ENCODE measurements at regions not wholly inside any gene's neighbourhood (a gene's known extent, or its start where the extent isn't known, plus 50 kb on each side); places are given as distances from the start of the nearest gene placed in this dataset.

DNA sequence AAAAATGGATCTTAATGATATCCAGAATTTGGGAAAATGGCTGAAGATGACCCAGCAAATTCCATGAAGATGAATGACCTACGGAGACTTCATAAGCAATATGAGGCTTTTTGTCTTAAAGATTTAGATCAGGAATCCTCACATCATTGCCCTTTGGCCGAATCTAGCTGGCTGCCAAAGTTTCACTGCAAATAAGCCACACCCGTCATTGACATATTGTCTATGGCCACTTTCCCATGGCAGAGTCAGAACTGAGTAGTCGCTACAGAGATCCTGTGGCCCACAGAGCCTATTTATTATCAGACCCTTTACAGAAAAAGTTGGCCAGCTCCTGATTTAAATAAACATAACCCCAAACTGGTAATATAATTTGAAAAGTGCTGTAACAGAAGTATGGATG, 307.4 kb upstream of the RARB start:
- intact Hi-C loops (cut with micrococcal nuclease; ENCODE audit: unreplicated experiment) (no loop called here), in situ Hi-C loops (cut with HindIII; ENCODE audit: low pct_unique_long_range_greater_than_20kb, low sequenced_read_pairs) (no loop called here)
- H3K9me3 ChIP-seq (ENCODE audit: control insufficient read depth, insufficient read depth, low read depth, low read length) = no peaks in the 10 kb centered on the region
- DNase-seq (ENCODE audit: low read depth, low spot score) (no peak), ATAC-seq (no peak)
- CTCF ChIA-PET = no interaction called here
- POLR2A ChIA-PET = no interaction called here
- no peak overlapping the region for H3K27ac ChIP-seq (ENCODE audit: low read length)
- no peaks in the 10 kb centered on the region for H3K36me3 ChIP-seq (ENCODE audit: control insufficient read depth, insufficient read depth, low read length)
- no peaks in the 10 kb centered on the region for H3K4me1 ChIP-seq (ENCODE audit: control insufficient read depth, insufficient read depth, low read length)
- no peaks in the 10 kb centered on the region for H3K27me3 ChIP-seq (ENCODE audit: control insufficient read depth, insufficient read depth, low read length)
- no peak overlapping the region for H3K4me3 ChIP-seq (ENCODE audit: low read depth in 2 of 2, low read length in 2 of 2)
- no TSS peak for BruUV-seq (replicated peaks)
- TF ChIP-seq, protein P1, sequence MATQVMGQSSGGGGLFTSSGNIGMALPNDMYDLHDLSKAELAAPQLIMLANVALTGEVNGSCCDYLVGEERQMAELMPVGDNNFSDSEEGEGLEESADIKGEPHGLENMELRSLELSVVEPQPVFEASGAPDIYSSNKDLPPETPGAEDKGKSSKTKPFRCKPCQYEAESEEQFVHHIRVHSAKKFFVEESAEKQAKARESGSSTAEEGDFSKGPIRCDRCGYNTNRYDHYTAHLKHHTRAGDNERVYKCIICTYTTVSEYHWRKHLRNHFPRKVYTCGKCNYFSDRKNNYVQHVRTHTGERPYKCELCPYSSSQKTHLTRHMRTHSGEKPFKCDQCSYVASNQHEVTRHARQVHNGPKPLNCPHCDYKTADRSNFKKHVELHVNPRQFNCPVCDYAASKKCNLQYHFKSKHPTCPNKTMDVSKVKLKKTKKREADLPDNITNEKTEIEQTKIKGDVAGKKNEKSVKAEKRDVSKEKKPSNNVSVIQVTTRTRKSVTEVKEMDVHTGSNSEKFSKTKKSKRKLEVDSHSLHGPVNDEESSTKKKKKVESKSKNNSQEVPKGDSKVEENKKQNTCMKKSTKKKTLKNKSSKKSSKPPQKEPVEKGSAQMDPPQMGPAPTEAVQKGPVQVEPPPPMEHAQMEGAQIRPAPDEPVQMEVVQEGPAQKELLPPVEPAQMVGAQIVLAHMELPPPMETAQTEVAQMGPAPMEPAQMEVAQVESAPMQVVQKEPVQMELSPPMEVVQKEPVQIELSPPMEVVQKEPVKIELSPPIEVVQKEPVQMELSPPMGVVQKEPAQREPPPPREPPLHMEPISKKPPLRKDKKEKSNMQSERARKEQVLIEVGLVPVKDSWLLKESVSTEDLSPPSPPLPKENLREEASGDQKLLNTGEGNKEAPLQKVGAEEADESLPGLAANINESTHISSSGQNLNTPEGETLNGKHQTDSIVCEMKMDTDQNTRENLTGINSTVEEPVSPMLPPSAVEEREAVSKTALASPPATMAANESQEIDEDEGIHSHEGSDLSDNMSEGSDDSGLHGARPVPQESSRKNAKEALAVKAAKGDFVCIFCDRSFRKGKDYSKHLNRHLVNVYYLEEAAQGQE (IDR thresholded peaks at IDR 0.05; ENCODE audit: insufficient read depth in 1 of 2, low read depth in 2 of 2, low read length in 1 of 2) = no peak
- no peak for TF ChIP-seq POLR2AphosphoS5 (IDR thresholded peaks at IDR 0.05; ENCODE audit: low read depth, low read length)
- TF ChIP-seq SIN3A (IDR thresholded peaks at IDR 0.05; ENCODE audit: borderline replicate concordance, insufficient read depth, low read depth, low read length) = no peak
- TF ChIP-seq, protein P2, sequence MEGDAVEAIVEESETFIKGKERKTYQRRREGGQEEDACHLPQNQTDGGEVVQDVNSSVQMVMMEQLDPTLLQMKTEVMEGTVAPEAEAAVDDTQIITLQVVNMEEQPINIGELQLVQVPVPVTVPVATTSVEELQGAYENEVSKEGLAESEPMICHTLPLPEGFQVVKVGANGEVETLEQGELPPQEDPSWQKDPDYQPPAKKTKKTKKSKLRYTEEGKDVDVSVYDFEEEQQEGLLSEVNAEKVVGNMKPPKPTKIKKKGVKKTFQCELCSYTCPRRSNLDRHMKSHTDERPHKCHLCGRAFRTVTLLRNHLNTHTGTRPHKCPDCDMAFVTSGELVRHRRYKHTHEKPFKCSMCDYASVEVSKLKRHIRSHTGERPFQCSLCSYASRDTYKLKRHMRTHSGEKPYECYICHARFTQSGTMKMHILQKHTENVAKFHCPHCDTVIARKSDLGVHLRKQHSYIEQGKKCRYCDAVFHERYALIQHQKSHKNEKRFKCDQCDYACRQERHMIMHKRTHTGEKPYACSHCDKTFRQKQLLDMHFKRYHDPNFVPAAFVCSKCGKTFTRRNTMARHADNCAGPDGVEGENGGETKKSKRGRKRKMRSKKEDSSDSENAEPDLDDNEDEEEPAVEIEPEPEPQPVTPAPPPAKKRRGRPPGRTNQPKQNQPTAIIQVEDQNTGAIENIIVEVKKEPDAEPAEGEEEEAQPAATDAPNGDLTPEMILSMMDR (IDR thresholded peaks at IDR 0.05) = no peak
- no peak for TF ChIP-seq TCF7L2 (IDR thresholded peaks at IDR 0.05; ENCODE audit: low read depth, low read length)

DNA sequence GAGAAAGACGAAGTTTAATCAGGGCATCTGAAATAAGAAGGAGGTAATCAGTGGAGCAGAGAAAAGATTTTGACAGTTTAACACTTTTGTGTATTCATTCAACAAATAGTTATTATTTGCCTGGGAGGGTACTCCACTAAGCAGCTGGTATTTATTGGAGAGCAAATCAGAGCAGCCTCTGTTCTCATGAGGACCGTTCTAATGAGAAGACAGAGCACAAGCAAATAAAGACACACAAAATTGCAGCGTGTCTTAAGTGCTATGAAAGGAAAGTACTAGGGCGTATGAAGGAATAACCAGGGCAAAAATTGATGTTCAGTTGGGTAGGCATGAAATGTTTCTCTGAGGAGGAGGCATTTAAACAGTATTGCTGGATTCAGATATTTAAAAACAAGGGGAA, 302.9 kb upstream of the RARB start:
- in situ Hi-C loops (cut with HindIII; ENCODE audit: low pct_unique_long_range_greater_than_20kb, low sequenced_read_pairs) (no loop called here), intact Hi-C loops (cut with micrococcal nuclease; ENCODE audit: unreplicated experiment) (no loop called here)
- TF ChIP-seq TCF7L2 (IDR thresholded peaks at IDR 0.05; ENCODE audit: low read depth, low read length) = no peak
- TF ChIP-seq SIN3A (IDR thresholded peaks at IDR 0.05; ENCODE audit: borderline replicate concordance, insufficient read depth, low read depth, low read length) = no peak
- TF ChIP-seq POLR2AphosphoS5 (IDR thresholded peaks at IDR 0.05; ENCODE audit: low read depth, low read length) = no peak
- TF ChIP-seq, protein P1 (IDR thresholded peaks at IDR 0.05; ENCODE audit: insufficient read depth in 1 of 2, low read depth in 2 of 2, low read length in 1 of 2) = no peak
- TF ChIP-seq, protein P2 (IDR thresholded peaks at IDR 0.05) = no peak
- DNase-seq (ENCODE audit: low read depth, low spot score) (no peak), ATAC-seq (no peak)
- Histone ChIP-seq H3K27ac (ENCODE audit: low read length) (no peak overlapping the region), H3K4me1 (ENCODE audit: control insufficient read depth, insufficient read depth, low read length) (no peaks in the 10 kb centered on the region), H3K27me3 (ENCODE audit: control insufficient read depth, insufficient read depth, low read length) (no peaks in the 10 kb centered on the region), H3K36me3 (ENCODE audit: control insufficient read depth, insufficient read depth, low read length) (no peaks in the 10 kb centered on the region), H3K9me3 (ENCODE audit: control insufficient read depth, insufficient read depth, low read depth, low read length) (peaks cover 6% of the 10 kb centered on the region; the same call in 1 of the 2 replicates), H3K4me3 (ENCODE audit: low read depth in 2 of 2, low read length in 2 of 2) (no peak overlapping the region)
- ChIA-PET CTCF (no interaction called here), POLR2A (no interaction called here)
- BruUV-seq (replicated peaks) = no TSS peak
